Activated CD8-positive, alpha-beta T cell treated with anti-CD3 and anti-CD28 coated beads for 36 hours (primary cell): ENCODE measurements at regions not wholly inside any gene's neighbourhood (a gene's known extent, or its start where the extent isn't known, plus 50 kb on each side); places are given as distances from the start of the nearest gene placed in this dataset.
A peak's percentile ranks its signal among the peaks of the same experiment; 100 is the strongest.

ENCODE experiments used
- ATAC-seq: fragments of 200-7000 bp; cut with Tn5 transposase; one replicate; pipeline ENCODE4 v1.10.0; 2021; ENCODE audit warnings: mild to moderate bottlenecking, moderate library complexity
- CTCF ChIA-PET: fragments of 350-600 bp; sonication (Branson Sonifier 250); formaldehyde crosslinking; loops from one replicate; lab custom pipeline; 2021; ENCODE audit warnings: antibody characterized with exemption; lab: Charles Lee
- POLR2A ChIA-PET: fragments of 350-600 bp; sonication (Branson Sonifier 250); formaldehyde crosslinking; loops from one replicate; lab custom pipeline; 2021; ENCODE audit warnings: antibody characterized with exemption; lab: Charles Lee
- DNase-seq: peaks from one replicate; pipeline ENCODE4 v3.0.0-alpha.2; 2020
- H3K27ac Mint-ChIP-seq: one replicate; pipeline ENCODE4 v1.8.0; 2021; ENCODE audit warnings: mild to moderate bottlenecking, mixed read lengths
- H3K27me3 Mint-ChIP-seq: one replicate; pipeline ENCODE4 v1.8.0; 2021; ENCODE audit warnings: mixed read lengths
- H3K36me3 Mint-ChIP-seq: one replicate; pipeline ENCODE4 v1.8.0; 2021; ENCODE audit warnings: low read depth, mixed read lengths
- H3K4me1 Mint-ChIP-seq: one replicate; pipeline ENCODE4 v1.8.0; 2021; ENCODE audit warnings: low read depth, mixed read lengths
- H3K4me3 Mint-ChIP-seq: one replicate; pipeline ENCODE4 v1.8.0; 2021; ENCODE audit warnings: mild to moderate bottlenecking, moderate library complexity, mixed read lengths
- H3K9me3 Mint-ChIP-seq: one replicate; pipeline ENCODE4 v1.8.0; 2021; ENCODE audit warnings: mixed read lengths
- intact Hi-C: fragments of 100-400 bp; cut with micrococcal nuclease; formaldehyde crosslinking; loops from one replicate; pipeline ENCODE4 v1.10.0; 2022
- TF ChIP-seq, protein P1 (sequence below): fragments of 200-600 bp; IDR thresholded peaks from one replicate; pipeline ENCODE4 v1.8.0; 2022; ENCODE audit warnings: antibody characterized with exemption, mild to moderate bottlenecking

GRCh38 chr21:38591218-38591537, 92.9 kb upstream of the ERG start:
- TF ChIP-seq, protein P1, sequence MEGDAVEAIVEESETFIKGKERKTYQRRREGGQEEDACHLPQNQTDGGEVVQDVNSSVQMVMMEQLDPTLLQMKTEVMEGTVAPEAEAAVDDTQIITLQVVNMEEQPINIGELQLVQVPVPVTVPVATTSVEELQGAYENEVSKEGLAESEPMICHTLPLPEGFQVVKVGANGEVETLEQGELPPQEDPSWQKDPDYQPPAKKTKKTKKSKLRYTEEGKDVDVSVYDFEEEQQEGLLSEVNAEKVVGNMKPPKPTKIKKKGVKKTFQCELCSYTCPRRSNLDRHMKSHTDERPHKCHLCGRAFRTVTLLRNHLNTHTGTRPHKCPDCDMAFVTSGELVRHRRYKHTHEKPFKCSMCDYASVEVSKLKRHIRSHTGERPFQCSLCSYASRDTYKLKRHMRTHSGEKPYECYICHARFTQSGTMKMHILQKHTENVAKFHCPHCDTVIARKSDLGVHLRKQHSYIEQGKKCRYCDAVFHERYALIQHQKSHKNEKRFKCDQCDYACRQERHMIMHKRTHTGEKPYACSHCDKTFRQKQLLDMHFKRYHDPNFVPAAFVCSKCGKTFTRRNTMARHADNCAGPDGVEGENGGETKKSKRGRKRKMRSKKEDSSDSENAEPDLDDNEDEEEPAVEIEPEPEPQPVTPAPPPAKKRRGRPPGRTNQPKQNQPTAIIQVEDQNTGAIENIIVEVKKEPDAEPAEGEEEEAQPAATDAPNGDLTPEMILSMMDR = no peak
- no peaks in the 10 kb centered on the region for H3K9me3 Mint-ChIP-seq
- H3K4me1 Mint-ChIP-seq = no peaks in the 10 kb centered on the region
- no peak overlapping the region for H3K27ac Mint-ChIP-seq
- no peak for ATAC-seq
- no peak overlapping the region for H3K4me3 Mint-ChIP-seq
- intact Hi-C loops = no loop called here
- no peaks in the 10 kb centered on the region for H3K36me3 Mint-ChIP-seq
- H3K27me3 Mint-ChIP-seq = peaks cover 5% of the 10 kb centered on the region
- ChIA-PET CTCF (no interaction called here), POLR2A (no interaction called here)
- DNase-seq = no peak

GRCh38 chr21:38596264-38597042, 98.2 kb upstream of the ERG start:
- TF ChIP-seq, protein P1 = no peak
- intact Hi-C loops = no loop called here
- H3K4me3 Mint-ChIP-seq = no peak overlapping the region

DNA sequence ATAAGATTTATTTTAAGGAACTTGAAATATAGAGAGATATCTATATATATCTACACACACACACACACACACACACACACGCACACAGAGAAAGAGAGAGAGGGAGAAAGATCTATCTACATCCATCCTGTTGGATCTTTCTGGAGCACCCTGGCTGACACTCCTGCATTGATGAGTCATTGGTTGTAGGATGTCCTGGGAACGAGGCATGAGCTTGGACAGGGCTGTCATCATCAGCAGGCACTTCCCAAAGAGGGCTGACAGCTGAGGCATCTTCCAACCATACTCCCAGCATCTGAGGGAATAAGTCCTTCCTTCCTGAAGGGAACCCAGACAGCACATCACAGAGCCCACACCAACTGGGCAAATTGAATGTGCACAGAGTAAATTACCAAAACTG, 99.1 kb upstream of the ERG start:
- H3K4me1 Mint-ChIP-seq = peaks cover 3% of the 10 kb centered on the region
- ATAC-seq (no peak), DNase-seq (no peak)
- H3K27me3 Mint-ChIP-seq = peaks cover 3% of the 10 kb centered on the region
- ChIA-PET POLR2A (no interaction called here), CTCF (no interaction called here)
- H3K9me3 Mint-ChIP-seq = no peaks in the 10 kb centered on the region
- intact Hi-C loops = no loop called here
- H3K27ac Mint-ChIP-seq = no peak overlapping the region
- H3K4me3 Mint-ChIP-seq = no peak overlapping the region
- TF ChIP-seq, protein P1 = no peak
- no peaks in the 10 kb centered on the region for H3K36me3 Mint-ChIP-seq

More at GRCh38 chr21:38596264-38597042, 98.2 kb upstream of the ERG start:
- no peaks in the 10 kb centered on the region for H3K36me3 Mint-ChIP-seq
- ATAC-seq (peak; percentile 30), DNase-seq (no peak)
- H3K27me3 Mint-ChIP-seq = peaks cover 3% of the 10 kb centered on the region
- ChIA-PET CTCF (no interaction called here), POLR2A (no interaction called here)
- peaks cover 3% of the 10 kb centered on the region for H3K4me1 Mint-ChIP-seq
- no peaks in the 10 kb centered on the region for H3K9me3 Mint-ChIP-seq
- H3K27ac Mint-ChIP-seq = no peak overlapping the region

DNA sequence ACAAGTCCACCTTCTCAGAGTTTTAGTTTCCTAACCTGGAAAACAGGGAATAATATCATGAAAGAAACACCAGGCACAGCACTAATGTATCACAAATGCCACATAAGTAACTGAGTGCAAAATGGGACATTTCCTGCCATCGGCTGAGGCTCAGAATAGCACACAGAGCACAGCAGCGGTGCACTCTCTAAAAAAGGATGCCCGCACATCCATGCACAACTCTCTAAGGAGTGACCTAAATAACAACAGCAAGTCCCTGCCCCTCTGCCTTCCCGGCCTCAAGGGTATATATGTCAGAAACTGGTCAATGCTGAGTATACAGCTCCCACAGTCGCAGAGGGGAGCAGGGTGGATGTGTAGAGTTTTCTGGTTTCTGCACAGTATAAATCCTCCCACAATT, 100.1 kb upstream of the ERG start:
- intact Hi-C loops = no loop called here
- CTCF ChIA-PET = no interaction called here

GRCh38 chr21:38599381-38599975, 101.2 kb upstream of the ERG start:
- intact Hi-C loops = no loop called here
- DNase-seq (no peak), ATAC-seq (no peak)
- H3K27ac Mint-ChIP-seq = no peak overlapping the region
- POLR2A ChIA-PET = no interaction called here
- no peaks in the 10 kb centered on the region for H3K36me3 Mint-ChIP-seq
- peaks cover 3% of the 10 kb centered on the region for H3K27me3 Mint-ChIP-seq
- CTCF ChIA-PET = no interaction called here
- H3K4me1 Mint-ChIP-seq = peaks cover 3% of the 10 kb centered on the region
- no peak overlapping the region for H3K4me3 Mint-ChIP-seq
- TF ChIP-seq, protein P1 = no peak
- H3K9me3 Mint-ChIP-seq = no peaks in the 10 kb centered on the region

More for the DNA sequence above, 100.1 kb upstream of the ERG start:
- DNase-seq (no peak), ATAC-seq (no peak)
- Mint-ChIP-seq H3K4me1 (peaks cover 3% of the 10 kb centered on the region), H3K36me3 (no peaks in the 10 kb centered on the region), H3K9me3 (no peaks in the 10 kb centered on the region), H3K27me3 (peaks cover 3% of the 10 kb centered on the region), H3K4me3 (no peak overlapping the region), H3K27ac (no peak overlapping the region)
- TF ChIP-seq, protein P1 = no peak
- POLR2A ChIA-PET = no interaction called here
